SK-N-SH (cell line): ENCODE measurements at regions not wholly inside any gene's neighbourhood (a gene's known extent, or its start where the extent isn't known, plus 50 kb on each side); places are given as distances from the start of the nearest gene placed in this dataset.

ENCODE experiments used
- CTCF ChIA-PET: fragments of 300-600, 350-600 bp; formaldehyde crosslinking; extraction: SDS; loops from one replicate; lab custom pipeline; 2021; lab: Yijun Ruan, JAX
- POLR2A ChIA-PET: fragments of 350-600 bp; sonication (Branson Sonifier 250); formaldehyde crosslinking; extraction: SDS; loops from one replicate; lab custom pipeline; 2020; ENCODE audit warnings: antibody characterized with exemption, inconsistent platforms; lab: Yijun Ruan, JAX
- DNase-seq: peaks from one replicate; pipeline ENCODE4 v3.0.0; 2012
- H2AFZ ChIP-seq: fragments of 200-600 bp; sonication (generic); 2 replicates; pipeline ENCODE4 v1.8.1; 2016; ENCODE audit warnings: antibody characterized with exemption, mild to moderate bottlenecking, low read depth
- H3F3A ChIP-seq: fragments of 200-600 bp; sonication (generic); replicated peaks from 2 replicates; pipeline ENCODE3; 2016; ENCODE audit warnings: antibody characterized with exemption, mild to moderate bottlenecking; ENCODE audit not compliant: insufficient read depth
- H3K27ac ChIP-seq, 2 experiments: fragments of 200-500 bp in 1 of 2; fragments of 200-600 bp in 1 of 2; sonication (Bioruptor generic) in 1 of 2; sonication (generic), shearing (Covaris generic) in 1 of 2; 2 replicates each; pipeline versions ENCODE4 v1.5.1 to v1.6.1; 2014 to 2016; ENCODE audit warnings: low read depth in 2 of 2, inconsistent platforms in 1 of 2, low read length in 1 of 2, mild to moderate bottlenecking in 1 of 2, mixed read lengths in 1 of 2
- H3K27me3 ChIP-seq: fragments of 200-600 bp; sonication (generic), shearing (Covaris generic); 2 replicates; pipeline ENCODE4 v1.6.1; 2016; ENCODE audit warnings: mixed run types; ENCODE audit not compliant: insufficient read depth
- H3K36me3 ChIP-seq, 2 experiments: fragments of 200-500 bp in 1 of 2; fragments of 200-600 bp in 1 of 2; sonication (Bioruptor generic) in 1 of 2; sonication (generic) in 1 of 2; replicated peaks in 1 of 2; 2 replicates each; pipeline versions ENCODE3 to v1.5.1; 2014 to 2016; ENCODE audit warnings: low read length in 1 of 2, mild to moderate bottlenecking in 1 of 2; ENCODE audit not compliant: insufficient read depth in 2 of 2, control insufficient read depth in 1 of 2
- H3K4me1 ChIP-seq, 2 experiments: fragments of 200-500 bp in 1 of 2; fragments of 200-600 bp in 1 of 2; sonication (Bioruptor generic) in 1 of 2; sonication (generic), shearing (Covaris generic) in 1 of 2; 2 replicates each; pipeline versions ENCODE4 v1.5.1 to v1.6.1; 2014 to 2016; ENCODE audit warnings: low read depth in 1 of 2, low read length in 1 of 2, mixed run types in 1 of 2; ENCODE audit not compliant: insufficient read depth in 2 of 2, control insufficient read depth in 1 of 2
- H3K4me2 ChIP-seq: fragments of 200-600 bp; sonication (generic), shearing (Covaris generic); 2 replicates; pipeline ENCODE4 v1.6.1; 2017; ENCODE audit warnings: mixed run types
- H3K4me3 ChIP-seq, 2 experiments: fragments of 200-500 bp in 1 of 2; fragments of 200-600 bp in 1 of 2; sonication (Bioruptor generic) in 1 of 2; sonication (generic), shearing (Covaris generic) in 1 of 2; 2 replicates each; pipeline versions ENCODE4 v1.5.1 to v1.8.1; 2014 to 2016; ENCODE audit warnings: low read depth in 2 of 2, inconsistent platforms in 1 of 2, low read length in 1 of 2, mild to moderate bottlenecking in 1 of 2, mixed read lengths in 1 of 2, moderate library complexity in 1 of 2
- H3K79me2 ChIP-seq: fragments of 200-600 bp; sonication (generic); 2 replicates; pipeline ENCODE4 v1.8.1; 2017; ENCODE audit warnings: mild to moderate bottlenecking; ENCODE audit not compliant: insufficient read depth
- H3K9ac ChIP-seq: fragments of 200-600 bp; sonication (generic); 2 replicates; pipeline ENCODE4 v1.6.1; 2017; ENCODE audit warnings: mixed run types
- H3K9me2 ChIP-seq: fragments of 200-600 bp; sonication (generic); 2 replicates; pipeline ENCODE4 v1.6.1; 2017; ENCODE audit warnings: mixed run types
- H3K9me3 ChIP-seq: fragments of 200-600 bp; sonication (generic); 2 replicates; pipeline ENCODE4 v1.6.1; 2017; ENCODE audit warnings: mixed run types, mild to moderate bottlenecking, moderate library complexity
- H4K20me1 ChIP-seq: fragments of 200-600 bp; sonication (generic); 2 replicates; pipeline ENCODE4 v1.6.1; 2017; ENCODE audit warnings: mild to moderate bottlenecking, mixed run types; ENCODE audit not compliant: insufficient read depth
- CHD2 ChIP-seq: fragments of 150-350 bp; IDR thresholded peaks from 2 replicates; pipeline ENCODE4 v1.6.1; 2018; ENCODE audit warnings: low read length; ENCODE audit not compliant: partially characterized antibody
- ELF1 ChIP-seq: IDR thresholded peaks from 2 replicates; pipeline ENCODE4 v1.4.0; 2012
- FOSL2 ChIP-seq: IDR thresholded peaks from 2 replicates; pipeline ENCODE4 v1.4.0; 2012; ENCODE audit warnings: low read depth, mild to moderate bottlenecking, moderate library complexity, borderline replicate concordance
- GABPA ChIP-seq: IDR thresholded peaks from 2 replicates; pipeline ENCODE4 v1.4.0; 2012; ENCODE audit warnings: low read depth, mild to moderate bottlenecking
- JUND ChIP-seq: IDR thresholded peaks from 2 replicates; pipeline ENCODE4 v1.4.0; 2012
- MXI1 ChIP-seq: IDR thresholded peaks from 2 replicates; pipeline ENCODE4 v1.6.1; 2012; ENCODE audit warnings: mild to moderate bottlenecking, low read depth, low read length, improper control_type of control experiment
- NFIC ChIP-seq: IDR thresholded peaks from 2 replicates; pipeline ENCODE4 v1.4.0; 2012; ENCODE audit warnings: borderline replicate concordance
- NRF1 ChIP-seq: IDR thresholded peaks from 2 replicates; pipeline ENCODE4 v1.6.1; 2012; ENCODE audit warnings: low read depth, mild to moderate bottlenecking, low read length
- POLR2AphosphoS5 ChIP-seq: IDR thresholded peaks from 2 replicates; pipeline ENCODE4 v1.6.1; 2012; ENCODE audit warnings: low read depth, low read length
- RAD21 ChIP-seq: IDR thresholded peaks from 2 replicates; pipeline ENCODE4 v1.6.1; 2012; ENCODE audit warnings: mild to moderate bottlenecking, low read length
- RCOR1 ChIP-seq: fragments of 150-350 bp; IDR thresholded peaks from 2 replicates; pipeline ENCODE4 v1.6.1; 2017; ENCODE audit warnings: antibody characterized with exemption, low read length
- RFX5 ChIP-seq: IDR thresholded peaks from 2 replicates; pipeline ENCODE4 v1.6.1; 2012; ENCODE audit warnings: mild to moderate bottlenecking, improper control_type of control experiment, low read length
- SIN3A ChIP-seq: IDR thresholded peaks from 2 replicates; pipeline ENCODE4 v1.6.1; 2012; ENCODE audit warnings: low read depth, mild to moderate bottlenecking, low read length, moderate library complexity, borderline replicate concordance
- TAF1 ChIP-seq: IDR thresholded peaks from 2 replicates; pipeline ENCODE4 v1.6.1; 2012; ENCODE audit warnings: low read depth, mild to moderate bottlenecking, low read length, moderate library complexity, borderline replicate concordance
- TCF12 ChIP-seq: IDR thresholded peaks from 2 replicates; pipeline ENCODE4 v1.4.0; 2012
- WGBS: methylation state at CpG from one replicate; pipeline ENCODE4 v1.1.6; 2017; ENCODE audit warnings: low lambda C conversion rate; 5-methylcytosine and 5-hydroxymethylcytosine counted together
- TF ChIP-seq, protein P1 (sequence below): IDR thresholded peaks from 2 replicates; pipeline ENCODE4; 2012
- TF ChIP-seq, protein P2 (sequence below): fragments of 200-600 bp; sonication (generic); IDR thresholded peaks from 2 replicates; pipeline ENCODE4 v1.6.1; 2017; ENCODE audit warnings: antibody characterized with exemption, mild to moderate bottlenecking, moderate library complexity
- TF ChIP-seq, protein P3 (sequence below): IDR thresholded peaks from 2 replicates; pipeline ENCODE4 v1.4.0; 2012; ENCODE audit warnings: low read depth, borderline replicate concordance
- TF ChIP-seq, protein P4 (sequence below): fragments of 150-350 bp; IDR thresholded peaks from 2 replicates; pipeline ENCODE4 v1.6.1; 2017; ENCODE audit warnings: antibody characterized with exemption, low read length, low read depth, borderline replicate concordance
- TF ChIP-seq, protein P5 (sequence below): fragments of 150-350 bp; IDR thresholded peaks from 2 replicates; pipeline ENCODE4 v1.6.1; 2016; ENCODE audit warnings: mild to moderate bottlenecking, low read depth, low read length

DNA sequence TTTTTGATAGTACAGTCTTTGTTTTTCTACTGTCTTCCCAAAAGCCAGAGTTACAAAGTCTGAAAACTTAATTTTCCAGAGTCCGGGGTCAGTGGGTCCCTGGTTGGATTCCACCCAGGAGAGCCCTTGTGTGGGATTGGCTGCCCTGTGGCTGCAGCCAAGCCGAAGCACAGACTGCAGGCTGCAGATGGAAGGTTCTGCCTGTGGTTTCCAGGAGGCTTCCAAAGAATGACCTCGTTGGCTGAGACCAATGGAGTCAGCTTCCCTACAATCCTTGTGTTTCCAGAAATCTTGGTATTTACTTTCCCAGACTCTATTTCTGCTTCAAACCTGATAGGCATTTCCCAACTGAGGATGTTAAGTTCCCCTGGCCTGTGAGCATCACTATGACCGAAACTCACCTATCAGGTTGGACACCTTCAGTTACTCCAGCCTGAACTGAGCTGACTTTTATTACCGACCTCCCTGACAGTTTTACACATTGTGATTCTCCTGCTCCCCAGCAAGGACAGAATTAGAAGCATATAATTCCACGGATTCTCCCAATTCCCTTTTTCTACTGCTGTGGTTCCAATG, 117.5 kb upstream of the CCDC68 start:
- ChIA-PET POLR2A (no interaction called here), CTCF (no interaction called here)
- H3K9ac ChIP-seq = no peak overlapping the region
- no peak overlapping the region for H3K27ac ChIP-seq
- DNase-seq = no peak
- no peak overlapping the region for H3K4me2 ChIP-seq
- H3K4me3 ChIP-seq = no peak overlapping the region
- WGBS = 82% methylated on average over 6 of the region's 6 CpGs
- TF ChIP-seq NRF1 = no peak
- TF ChIP-seq, protein P1, sequence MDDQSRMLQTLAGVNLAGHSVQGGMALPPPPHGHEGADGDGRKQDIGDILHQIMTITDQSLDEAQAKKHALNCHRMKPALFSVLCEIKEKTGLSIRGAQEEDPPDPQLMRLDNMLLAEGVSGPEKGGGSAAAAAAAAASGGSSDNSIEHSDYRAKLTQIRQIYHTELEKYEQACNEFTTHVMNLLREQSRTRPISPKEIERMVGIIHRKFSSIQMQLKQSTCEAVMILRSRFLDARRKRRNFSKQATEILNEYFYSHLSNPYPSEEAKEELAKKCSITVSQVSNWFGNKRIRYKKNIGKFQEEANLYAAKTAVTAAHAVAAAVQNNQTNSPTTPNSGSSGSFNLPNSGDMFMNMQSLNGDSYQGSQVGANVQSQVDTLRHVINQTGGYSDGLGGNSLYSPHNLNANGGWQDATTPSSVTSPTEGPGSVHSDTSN = no peak
- TF ChIP-seq NFIC = no peak
- no peak for TF ChIP-seq SIN3A
- TF ChIP-seq, protein P2, sequence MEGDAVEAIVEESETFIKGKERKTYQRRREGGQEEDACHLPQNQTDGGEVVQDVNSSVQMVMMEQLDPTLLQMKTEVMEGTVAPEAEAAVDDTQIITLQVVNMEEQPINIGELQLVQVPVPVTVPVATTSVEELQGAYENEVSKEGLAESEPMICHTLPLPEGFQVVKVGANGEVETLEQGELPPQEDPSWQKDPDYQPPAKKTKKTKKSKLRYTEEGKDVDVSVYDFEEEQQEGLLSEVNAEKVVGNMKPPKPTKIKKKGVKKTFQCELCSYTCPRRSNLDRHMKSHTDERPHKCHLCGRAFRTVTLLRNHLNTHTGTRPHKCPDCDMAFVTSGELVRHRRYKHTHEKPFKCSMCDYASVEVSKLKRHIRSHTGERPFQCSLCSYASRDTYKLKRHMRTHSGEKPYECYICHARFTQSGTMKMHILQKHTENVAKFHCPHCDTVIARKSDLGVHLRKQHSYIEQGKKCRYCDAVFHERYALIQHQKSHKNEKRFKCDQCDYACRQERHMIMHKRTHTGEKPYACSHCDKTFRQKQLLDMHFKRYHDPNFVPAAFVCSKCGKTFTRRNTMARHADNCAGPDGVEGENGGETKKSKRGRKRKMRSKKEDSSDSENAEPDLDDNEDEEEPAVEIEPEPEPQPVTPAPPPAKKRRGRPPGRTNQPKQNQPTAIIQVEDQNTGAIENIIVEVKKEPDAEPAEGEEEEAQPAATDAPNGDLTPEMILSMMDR = no peak
- TF ChIP-seq RFX5 = no peak
- TF ChIP-seq FOSL2 = no peak
- TF ChIP-seq TAF1 = no peak
- TF ChIP-seq CHD2 = no peak
- TF ChIP-seq ELF1 = no peak
- TF ChIP-seq RCOR1 = no peak
- TF ChIP-seq TCF12 = no peak
- no peak for TF ChIP-seq JUND
- TF ChIP-seq POLR2AphosphoS5 = no peak
- TF ChIP-seq GABPA = no peak
- TF ChIP-seq, protein P3, sequence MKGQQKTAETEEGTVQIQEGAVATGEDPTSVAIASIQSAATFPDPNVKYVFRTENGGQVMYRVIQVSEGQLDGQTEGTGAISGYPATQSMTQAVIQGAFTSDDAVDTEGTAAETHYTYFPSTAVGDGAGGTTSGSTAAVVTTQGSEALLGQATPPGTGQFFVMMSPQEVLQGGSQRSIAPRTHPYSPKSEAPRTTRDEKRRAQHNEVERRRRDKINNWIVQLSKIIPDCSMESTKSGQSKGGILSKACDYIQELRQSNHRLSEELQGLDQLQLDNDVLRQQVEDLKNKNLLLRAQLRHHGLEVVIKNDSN = no peak
- TF ChIP-seq, protein P4, sequence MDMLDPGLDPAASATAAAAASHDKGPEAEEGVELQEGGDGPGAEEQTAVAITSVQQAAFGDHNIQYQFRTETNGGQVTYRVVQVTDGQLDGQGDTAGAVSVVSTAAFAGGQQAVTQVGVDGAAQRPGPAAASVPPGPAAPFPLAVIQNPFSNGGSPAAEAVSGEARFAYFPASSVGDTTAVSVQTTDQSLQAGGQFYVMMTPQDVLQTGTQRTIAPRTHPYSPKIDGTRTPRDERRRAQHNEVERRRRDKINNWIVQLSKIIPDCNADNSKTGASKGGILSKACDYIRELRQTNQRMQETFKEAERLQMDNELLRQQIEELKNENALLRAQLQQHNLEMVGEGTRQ = no peak
- no peak for TF ChIP-seq RAD21
- TF ChIP-seq, protein P5, sequence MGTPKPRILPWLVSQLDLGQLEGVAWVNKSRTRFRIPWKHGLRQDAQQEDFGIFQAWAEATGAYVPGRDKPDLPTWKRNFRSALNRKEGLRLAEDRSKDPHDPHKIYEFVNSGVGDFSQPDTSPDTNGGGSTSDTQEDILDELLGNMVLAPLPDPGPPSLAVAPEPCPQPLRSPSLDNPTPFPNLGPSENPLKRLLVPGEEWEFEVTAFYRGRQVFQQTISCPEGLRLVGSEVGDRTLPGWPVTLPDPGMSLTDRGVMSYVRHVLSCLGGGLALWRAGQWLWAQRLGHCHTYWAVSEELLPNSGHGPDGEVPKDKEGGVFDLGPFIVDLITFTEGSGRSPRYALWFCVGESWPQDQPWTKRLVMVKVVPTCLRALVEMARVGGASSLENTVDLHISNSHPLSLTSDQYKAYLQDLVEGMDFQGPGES = no peak
- no peak for TF ChIP-seq MXI1
- no peaks in the 10 kb centered on the region for H3K9me3 ChIP-seq
- H3K79me2 ChIP-seq = no peaks in the 10 kb centered on the region
- no peaks in the 10 kb centered on the region for H3K9me2 ChIP-seq
- H3K4me1 ChIP-seq = no peaks in the 10 kb centered on the region; a peak in 1 of 4 replicates
- H3F3A ChIP-seq = no peaks in the 10 kb centered on the region
- no peaks in the 10 kb centered on the region for H3K27me3 ChIP-seq
- H4K20me1 ChIP-seq = no peaks in the 10 kb centered on the region
- H2AFZ ChIP-seq = no peak overlapping the region
- H3K36me3 ChIP-seq = no peaks in the 10 kb centered on the region
